ENCODE measurements at regions not wholly inside any gene's neighbourhood (a gene's known extent, or its start where the extent isn't known, plus 50 kb on each side); places are given as distances from the start of the nearest gene placed in this dataset.

GRCh38 chr6:95175927-95176675, 401.2 kb upstream of the MANEA start:
- ATAC-seq (no peak), DNase-seq (no peak)
- no peak overlapping the region for H3K27ac ChIP-seq (ENCODE audit: low read depth, low read length)
- no peaks in the 10 kb centered on the region for H3K36me3 ChIP-seq (ENCODE audit: control insufficient read depth in 2 of 3, insufficient read depth in 3 of 3, low read length in 3 of 3)
- no peaks in the 10 kb centered on the region for H3K27me3 Mint-ChIP-seq
- H3K4me3 ChIP-seq (ENCODE audit: low read length), result no peak overlapping the region
- intact Hi-C loops (cut with micrococcal nuclease), result no loop called here
- H3K9me3 Mint-ChIP-seq, result no peaks in the 10 kb centered on the region
- H3K27ac Mint-ChIP-seq, result no peak overlapping the region
- H3K36me3 Mint-ChIP-seq, result no peaks in the 10 kb centered on the region
- H3K4me1 ChIP-seq (ENCODE audit: control insufficient read depth in 2 of 2, insufficient read depth in 2 of 2, low read length in 2 of 2), result no peaks in the 10 kb centered on the region
- POLR2A ChIA-PET, result no interaction called here
- CTCF ChIA-PET, result no interaction called here
- no peak overlapping the region for H3K4me3 Mint-ChIP-seq
- H3K9me3 ChIP-seq (ENCODE audit: control insufficient read depth in 2 of 3, low read length in 3 of 3), result no peaks in the 10 kb centered on the region
- H3K4me1 Mint-ChIP-seq, result no peaks in the 10 kb centered on the region
- H3K27me3 ChIP-seq (ENCODE audit: control insufficient read depth in 2 of 2, insufficient read depth in 2 of 2, low read length in 2 of 2), result no peaks in the 10 kb centered on the region

DNA sequence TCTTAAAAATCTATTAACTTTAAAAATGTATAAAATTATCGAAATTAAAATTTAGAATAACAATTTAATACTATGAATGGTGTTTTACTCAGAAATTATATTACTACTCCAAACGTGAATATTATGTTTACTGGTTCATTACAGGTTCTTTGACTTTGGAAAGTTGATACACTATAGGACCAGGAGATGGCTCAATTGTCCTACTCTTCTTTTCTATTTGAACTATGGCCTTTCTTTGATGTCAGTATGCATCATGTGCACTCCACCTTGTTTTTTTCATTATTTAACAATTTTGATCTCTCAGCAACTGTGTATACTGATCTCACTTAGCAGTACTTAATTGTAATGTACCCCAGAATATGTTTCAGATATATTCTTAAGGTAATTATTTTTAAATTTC, 391.5 kb upstream of the MANEA start:
- H3K36me3 Mint-ChIP-seq, result no peaks in the 10 kb centered on the region
- CTCF ChIA-PET, result no interaction called here
- no peaks in the 10 kb centered on the region for H3K9me3 ChIP-seq (ENCODE audit: control insufficient read depth in 2 of 3, low read length in 3 of 3)
- no peaks in the 10 kb centered on the region for H3K4me1 Mint-ChIP-seq
- no peaks in the 10 kb centered on the region for H3K27me3 Mint-ChIP-seq
- H3K4me1 ChIP-seq (ENCODE audit: control insufficient read depth in 2 of 2, insufficient read depth in 2 of 2, low read length in 2 of 2), result no peaks in the 10 kb centered on the region
- no peaks in the 10 kb centered on the region for H3K36me3 ChIP-seq (ENCODE audit: control insufficient read depth in 2 of 3, insufficient read depth in 3 of 3, low read length in 3 of 3)
- DNase-seq, result no peak
- POLR2A ChIA-PET, result no interaction called here
- no peak for ATAC-seq
- H3K4me3 Mint-ChIP-seq, result no peak overlapping the region
- H3K27ac ChIP-seq (ENCODE audit: low read depth, low read length), result no peak overlapping the region
- H3K27me3 ChIP-seq (ENCODE audit: control insufficient read depth in 2 of 2, insufficient read depth in 2 of 2, low read length in 2 of 2), result no peaks in the 10 kb centered on the region
- no peak overlapping the region for H3K4me3 ChIP-seq (ENCODE audit: low read length)
- intact Hi-C loops (cut with micrococcal nuclease), result no loop called here
- H3K9me3 Mint-ChIP-seq, result no peaks in the 10 kb centered on the region
- H3K27ac Mint-ChIP-seq, result no peak overlapping the region

- Histone ChIP-seq H3K9me3 (ENCODE audit: control insufficient read depth in 2 of 3, low read length in 3 of 3) (no peaks in the 10 kb centered on the region), H3K27ac (ENCODE audit: low read depth, low read length) (no peak overlapping the region), H3K4me1 (ENCODE audit: control insufficient read depth in 2 of 2, insufficient read depth in 2 of 2, low read length in 2 of 2) (no peaks in the 10 kb centered on the region), H3K4me3 (ENCODE audit: low read length) (no peak overlapping the region), H3K36me3 (ENCODE audit: control insufficient read depth in 2 of 3, insufficient read depth in 3 of 3, low read length in 3 of 3) (no peaks in the 10 kb centered on the region), H3K27me3 (ENCODE audit: control insufficient read depth in 2 of 2, insufficient read depth in 2 of 2, low read length in 2 of 2) (no peaks in the 10 kb centered on the region)
- Mint-ChIP-seq H3K4me1 (no peaks in the 10 kb centered on the region), H3K36me3 (no peaks in the 10 kb centered on the region), H3K4me3 (no peak overlapping the region), H3K9me3 (no peaks in the 10 kb centered on the region), H3K27me3 (no peaks in the 10 kb centered on the region), H3K27ac (no peak overlapping the region)
- no peak for DNase-seq
- POLR2A ChIA-PET, result no interaction called here
- CTCF ChIA-PET, result no interaction called here
- no peak for ATAC-seq
- intact Hi-C loops (cut with micrococcal nuclease), result no loop called here
Observed at GRCh38 chr6:95186710-95187109, 390.6 kb upstream of the MANEA start.

- intact Hi-C loops (cut with micrococcal nuclease), result no loop called here
- H3K36me3 Mint-ChIP-seq, result no peaks in the 10 kb centered on the region
Observed at GRCh38 chr6:95197590-95197989, 379.7 kb upstream of the MANEA start.

DNA sequence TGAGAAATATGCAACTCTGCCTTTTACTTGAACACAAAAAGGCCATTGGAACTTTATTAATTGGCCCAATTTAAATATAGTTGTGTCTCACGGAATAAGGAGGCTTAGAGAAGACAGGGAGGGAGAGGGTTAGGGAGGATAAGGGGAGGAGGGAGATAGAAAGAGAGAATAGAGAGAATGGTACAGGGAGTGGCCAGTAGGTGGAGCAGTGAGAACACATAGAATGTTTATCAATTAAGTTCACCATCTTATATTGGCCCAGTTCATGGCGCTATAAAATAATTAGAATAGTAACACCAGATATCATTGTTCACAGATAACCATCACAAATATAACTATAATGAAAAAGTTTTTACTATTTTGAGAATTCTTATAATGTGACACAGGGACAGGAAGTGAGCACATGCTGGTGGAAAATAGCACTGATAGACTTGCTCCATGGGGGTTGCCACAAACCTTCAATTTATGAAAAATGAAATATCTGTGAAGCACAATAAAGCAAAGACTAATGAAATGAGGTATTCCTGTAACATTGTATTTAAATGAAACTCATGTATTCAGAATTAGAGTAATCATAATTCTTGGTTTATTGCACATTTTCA, 374.1 kb upstream of the MANEA start:
- Histone ChIP-seq H3K4me1 (ENCODE audit: control insufficient read depth in 2 of 2, insufficient read depth in 2 of 2, low read length in 2 of 2) (no peaks in the 10 kb centered on the region), H3K4me3 (ENCODE audit: low read length) (no peak overlapping the region), H3K27ac (ENCODE audit: low read depth, low read length) (no peak overlapping the region), H3K9me3 (ENCODE audit: control insufficient read depth in 2 of 3, low read length in 3 of 3) (no peaks in the 10 kb centered on the region), H3K27me3 (ENCODE audit: control insufficient read depth in 2 of 2, insufficient read depth in 2 of 2, low read length in 2 of 2) (no peaks in the 10 kb centered on the region), H3K36me3 (ENCODE audit: control insufficient read depth in 2 of 3, insufficient read depth in 3 of 3, low read length in 3 of 3) (no peaks in the 10 kb centered on the region)
- H3K27ac Mint-ChIP-seq, result no peak overlapping the region
- DNase-seq (peak in 1 of 9 donors; percentile 4), ATAC-seq (peak; percentile 50)
- no peak overlapping the region for H3K4me3 Mint-ChIP-seq
- no peaks in the 10 kb centered on the region for H3K36me3 Mint-ChIP-seq
- intact Hi-C loops (cut with micrococcal nuclease), result loop anchor here in 1 of 2 donors (5.0 kb wide), 1 partner anchor 1854 kb away; no protein-coding TSS in a partner anchor
- H3K4me1 Mint-ChIP-seq, result no peaks in the 10 kb centered on the region
- H3K27me3 Mint-ChIP-seq, result no peaks in the 10 kb centered on the region
- ChIA-PET CTCF (no interaction called here), POLR2A (no interaction called here)
- no peaks in the 10 kb centered on the region for H3K9me3 Mint-ChIP-seq

More at GRCh38 chr6:95197590-95197989, 379.7 kb upstream of the MANEA start:
- DNase-seq (no peak), ATAC-seq (no peak)
- Mint-ChIP-seq H3K27me3 (no peaks in the 10 kb centered on the region), H3K4me3 (no peak overlapping the region), H3K27ac (no peak overlapping the region), H3K4me1 (no peaks in the 10 kb centered on the region), H3K9me3 (peaks cover 0 to 2% (median 0%) of the 10 kb centered on the region in 11 donors)
- CTCF ChIA-PET, result no interaction called here
- H3K4me3 ChIP-seq (ENCODE audit: low read length), result no peak overlapping the region
- H3K27ac ChIP-seq (ENCODE audit: low read depth, low read length), result no peak overlapping the region
- no peaks in the 10 kb centered on the region for H3K36me3 ChIP-seq (ENCODE audit: control insufficient read depth in 2 of 3, insufficient read depth in 3 of 3, low read length in 3 of 3)
- H3K4me1 ChIP-seq (ENCODE audit: control insufficient read depth in 2 of 2, insufficient read depth in 2 of 2, low read length in 2 of 2), result no peaks in the 10 kb centered on the region
- H3K27me3 ChIP-seq (ENCODE audit: control insufficient read depth in 2 of 2, insufficient read depth in 2 of 2, low read length in 2 of 2), result no peaks in the 10 kb centered on the region
- H3K9me3 ChIP-seq (ENCODE audit: control insufficient read depth in 2 of 3, low read length in 3 of 3), result no peaks in the 10 kb centered on the region
- POLR2A ChIA-PET, result no interaction called here

DNA sequence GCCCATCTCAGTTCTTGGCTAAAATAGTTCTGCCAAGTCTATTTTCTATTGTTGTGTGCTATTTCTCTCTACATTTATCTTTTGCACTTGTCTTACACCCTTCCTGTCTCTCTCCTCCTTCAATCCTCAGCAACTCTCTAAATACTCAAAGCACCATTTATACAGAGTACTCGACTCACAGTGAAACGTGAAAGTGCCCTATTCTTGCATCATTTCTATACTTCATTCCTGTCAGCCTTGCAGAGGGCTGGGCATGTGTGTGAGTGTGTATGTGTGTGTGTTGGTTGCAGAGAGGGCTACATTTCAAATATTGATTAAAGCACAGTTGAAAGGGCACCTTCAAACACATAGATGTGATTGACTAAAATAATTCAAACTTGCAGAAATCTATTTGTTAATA, 373.2 kb upstream of the MANEA start:
- DNase-seq, result no peak
- Histone ChIP-seq H3K4me3 (ENCODE audit: low read length) (no peak overlapping the region), H3K4me1 (ENCODE audit: control insufficient read depth in 2 of 2, insufficient read depth in 2 of 2, low read length in 2 of 2) (no peaks in the 10 kb centered on the region), H3K27me3 (ENCODE audit: control insufficient read depth in 2 of 2, insufficient read depth in 2 of 2, low read length in 2 of 2) (no peaks in the 10 kb centered on the region), H3K36me3 (ENCODE audit: control insufficient read depth in 2 of 3, insufficient read depth in 3 of 3, low read length in 3 of 3) (no peaks in the 10 kb centered on the region), H3K9me3 (ENCODE audit: control insufficient read depth in 2 of 3, low read length in 3 of 3) (no peaks in the 10 kb centered on the region), H3K27ac (ENCODE audit: low read depth, low read length) (no peak overlapping the region)
- H3K4me1 Mint-ChIP-seq, result no peaks in the 10 kb centered on the region
- ChIA-PET CTCF (no interaction called here), POLR2A (no interaction called here)
- H3K4me3 Mint-ChIP-seq, result no peak overlapping the region
- no peak for ATAC-seq
- H3K9me3 Mint-ChIP-seq, result no peaks in the 10 kb centered on the region
- intact Hi-C loops (cut with micrococcal nuclease), result loop anchor here in 1 of 2 donors (5.0 kb wide), 1 partner anchor 1853 kb away; no protein-coding TSS in a partner anchor
- H3K27me3 Mint-ChIP-seq, result no peaks in the 10 kb centered on the region
- no peak overlapping the region for H3K27ac Mint-ChIP-seq
- H3K36me3 Mint-ChIP-seq, result no peaks in the 10 kb centered on the region

GRCh38 chr6:95208621-95209020, 368.7 kb upstream of the MANEA start:
- no peaks in the 10 kb centered on the region for H3K4me1 ChIP-seq (ENCODE audit: control insufficient read depth in 2 of 2, insufficient read depth in 2 of 2, low read length in 2 of 2)
- Mint-ChIP-seq H3K4me3 (no peak overlapping the region), H3K9me3 (no peaks in the 10 kb centered on the region), H3K27me3 (no peaks in the 10 kb centered on the region), H3K27ac (no peak overlapping the region), H3K36me3 (no peaks in the 10 kb centered on the region), H3K4me1 (no peaks in the 10 kb centered on the region)
- no peaks in the 10 kb centered on the region for H3K27me3 ChIP-seq (ENCODE audit: control insufficient read depth in 2 of 2, insufficient read depth in 2 of 2, low read length in 2 of 2)
- no peak overlapping the region for H3K4me3 ChIP-seq (ENCODE audit: low read length)
- intact Hi-C loops (cut with micrococcal nuclease), result no loop called here
- DNase-seq (no peak), ATAC-seq (no peak)
- ChIA-PET CTCF (no interaction called here), POLR2A (no interaction called here)
- no peaks in the 10 kb centered on the region for H3K9me3 ChIP-seq (ENCODE audit: control insufficient read depth in 2 of 3, low read length in 3 of 3)
- no peaks in the 10 kb centered on the region for H3K36me3 ChIP-seq (ENCODE audit: control insufficient read depth in 2 of 3, insufficient read depth in 3 of 3, low read length in 3 of 3)
- H3K27ac ChIP-seq (ENCODE audit: low read depth, low read length), result no peak overlapping the region

All from naive thymus-derived CD4-positive, alpha-beta T cell (primary cell).